ENCODE measurements at regions not wholly inside any gene's neighbourhood (a gene's known extent, or its start where the extent isn't known, plus 50 kb on each side); places are given as distances from the start of the nearest gene placed in this dataset.

DNA sequence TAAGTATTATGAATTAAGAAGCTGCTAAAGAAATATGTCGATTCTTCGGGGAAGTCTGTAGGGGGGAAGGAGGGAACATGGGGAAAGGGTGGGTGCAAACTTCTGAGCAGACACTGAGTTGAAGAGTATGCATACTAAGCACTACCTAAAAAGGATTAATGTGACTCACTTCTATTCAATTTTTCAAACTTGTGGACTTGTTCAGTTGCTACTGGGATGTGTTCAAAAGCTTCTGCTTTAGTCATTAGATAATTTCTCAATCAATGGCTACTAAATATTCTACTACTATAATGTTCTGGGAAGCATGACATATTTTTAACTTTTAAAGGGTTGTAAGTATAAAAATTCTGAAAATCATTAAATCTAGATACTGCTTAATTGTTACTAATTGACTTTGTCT is 109.7 kb upstream of the FER start:
- TF ChIP-seq, protein P1, sequence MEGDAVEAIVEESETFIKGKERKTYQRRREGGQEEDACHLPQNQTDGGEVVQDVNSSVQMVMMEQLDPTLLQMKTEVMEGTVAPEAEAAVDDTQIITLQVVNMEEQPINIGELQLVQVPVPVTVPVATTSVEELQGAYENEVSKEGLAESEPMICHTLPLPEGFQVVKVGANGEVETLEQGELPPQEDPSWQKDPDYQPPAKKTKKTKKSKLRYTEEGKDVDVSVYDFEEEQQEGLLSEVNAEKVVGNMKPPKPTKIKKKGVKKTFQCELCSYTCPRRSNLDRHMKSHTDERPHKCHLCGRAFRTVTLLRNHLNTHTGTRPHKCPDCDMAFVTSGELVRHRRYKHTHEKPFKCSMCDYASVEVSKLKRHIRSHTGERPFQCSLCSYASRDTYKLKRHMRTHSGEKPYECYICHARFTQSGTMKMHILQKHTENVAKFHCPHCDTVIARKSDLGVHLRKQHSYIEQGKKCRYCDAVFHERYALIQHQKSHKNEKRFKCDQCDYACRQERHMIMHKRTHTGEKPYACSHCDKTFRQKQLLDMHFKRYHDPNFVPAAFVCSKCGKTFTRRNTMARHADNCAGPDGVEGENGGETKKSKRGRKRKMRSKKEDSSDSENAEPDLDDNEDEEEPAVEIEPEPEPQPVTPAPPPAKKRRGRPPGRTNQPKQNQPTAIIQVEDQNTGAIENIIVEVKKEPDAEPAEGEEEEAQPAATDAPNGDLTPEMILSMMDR (conservative IDR thresholded peaks at IDR 0.05 in 1 of 2, IDR thresholded peaks at IDR 0.05 in 1 of 2; ENCODE audit: low read depth in 1 of 2, low read length in 2 of 2) = no peak
- no peak for TF ChIP-seq EZH2 (IDR thresholded peaks at IDR 0.05; ENCODE audit: low read length, missing control alignments)

Measured in fibroblast of lung (primary cell).